Stimulated activated CD4-positive, alpha-beta T cell treated with anti-CD3 and anti-CD28 coated beads, Interleukin-2, amount 100 ng/mL, for 24 hours (primary cell): ENCODE measurements at regions not wholly inside any gene's neighbourhood (a gene's known extent, or its start where the extent isn't known, plus 50 kb on each side); places are given as distances from the start of the nearest gene placed in this dataset.
"Not testable (repeated sequence)": the region's sequence is repeated elsewhere in the genome, so short reads cannot be mapped to it uniquely, and the experiment has no call there.

Experiments used
- DNase-seq, 2 donors: peaks; one replicate each; pipeline ENCODE4 v3.0.0-alpha.2; 2020

GRCh38 chr5:57721226-57721625 is 238.6 kb upstream of the ACTBL2 start:
- DNase-seq = no peak

DNA sequence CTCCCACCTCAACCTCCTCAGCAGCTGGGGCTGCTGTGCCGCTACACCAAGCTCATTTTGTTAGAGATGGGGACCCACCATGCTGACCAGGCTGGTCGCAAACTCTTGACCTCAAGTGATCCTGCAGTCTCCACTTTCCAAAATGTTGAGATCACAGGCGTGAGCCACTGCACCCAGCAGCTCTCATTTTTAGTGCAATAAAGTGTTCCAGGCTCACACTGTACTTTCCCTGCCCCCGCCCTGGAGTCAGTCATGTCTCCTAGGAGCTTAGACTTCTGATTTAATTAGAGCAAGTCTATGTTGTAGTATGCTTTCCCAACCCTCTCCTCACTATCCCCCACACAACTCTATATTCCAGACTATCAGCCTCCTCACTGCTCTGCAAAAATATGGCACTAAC is 238.0 kb upstream of the ACTBL2 start:
- DNase-seq = no peak

- no peak for DNase-seq
Observed at GRCh38 chr5:57719216-57719615, 236.6 kb upstream of the ACTBL2 start.

- no peak for DNase-seq
Observed at GRCh38 chr5:57718155-57718554, 235.5 kb upstream of the ACTBL2 start.

DNA sequence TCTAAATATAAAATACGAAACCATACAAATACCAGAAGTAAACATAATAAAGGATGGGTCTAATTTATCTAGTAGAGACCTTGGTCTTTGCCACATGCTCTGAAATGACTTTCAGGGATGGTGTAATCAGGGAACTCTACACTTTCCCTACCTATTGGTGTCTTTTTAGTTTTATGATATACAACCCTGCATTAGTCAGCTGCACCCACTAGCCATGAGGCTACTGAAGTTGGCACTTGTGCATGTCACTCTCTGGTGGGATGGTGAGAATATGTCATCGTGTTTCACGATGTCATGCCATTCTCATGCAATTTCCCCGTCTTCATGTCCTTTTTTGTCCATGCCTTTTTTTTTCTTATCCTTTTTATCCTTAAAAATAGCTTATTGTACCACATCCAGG is 234.9 kb upstream of the ACTBL2 start:
- DNase-seq = no peak

GRCh38 chr5:57716661-57717060 is 234.1 kb upstream of the ACTBL2 start:
- no peak for DNase-seq

GRCh38 chr5:57715296-57715695 is 232.7 kb upstream of the ACTBL2 start:
- DNase-seq = no peak

- not testable (repeated sequence) for DNase-seq
Observed at GRCh38 chr5:57713535-57713934, 230.9 kb upstream of the ACTBL2 start.

DNA sequence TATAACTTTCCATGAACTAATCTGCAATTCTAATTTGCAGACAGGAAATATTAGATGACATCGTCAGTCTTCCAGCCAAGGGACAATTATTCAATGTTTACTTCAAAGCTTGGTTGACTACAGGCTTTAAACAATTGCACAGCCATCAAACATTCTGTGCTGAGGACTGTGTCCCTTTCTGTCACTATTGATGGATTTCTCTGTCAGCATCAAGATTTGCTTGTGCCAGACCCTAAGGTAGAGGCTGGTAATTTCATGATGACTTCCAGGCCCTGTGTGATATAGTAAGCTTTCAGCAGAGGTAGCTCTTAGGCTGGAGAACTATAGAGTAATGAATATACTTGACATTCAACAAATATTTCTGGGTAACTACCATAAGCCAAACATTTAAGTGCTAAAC is 229.3 kb upstream of the ACTBL2 start:
- DNase-seq = no peak

DNA sequence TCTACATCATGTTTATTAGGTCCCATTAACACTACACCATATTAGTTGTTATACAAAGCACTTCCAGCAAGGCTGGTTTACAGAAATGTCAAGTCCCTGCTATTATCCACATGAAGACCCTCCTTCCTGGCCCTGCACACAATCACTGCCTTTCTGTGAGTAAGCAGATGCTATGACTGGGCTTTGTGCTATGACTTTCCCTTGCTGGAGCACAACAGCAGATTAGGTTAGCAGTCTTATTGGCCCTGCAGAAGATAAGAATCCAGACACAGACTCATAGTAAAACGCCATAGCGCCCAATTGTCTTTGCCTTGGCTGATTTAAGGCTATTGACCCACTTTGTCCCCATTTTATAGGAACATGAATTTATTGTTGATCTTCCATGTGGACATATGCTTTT is 228.9 kb upstream of the ACTBL2 start:
- no peak for DNase-seq

DNA sequence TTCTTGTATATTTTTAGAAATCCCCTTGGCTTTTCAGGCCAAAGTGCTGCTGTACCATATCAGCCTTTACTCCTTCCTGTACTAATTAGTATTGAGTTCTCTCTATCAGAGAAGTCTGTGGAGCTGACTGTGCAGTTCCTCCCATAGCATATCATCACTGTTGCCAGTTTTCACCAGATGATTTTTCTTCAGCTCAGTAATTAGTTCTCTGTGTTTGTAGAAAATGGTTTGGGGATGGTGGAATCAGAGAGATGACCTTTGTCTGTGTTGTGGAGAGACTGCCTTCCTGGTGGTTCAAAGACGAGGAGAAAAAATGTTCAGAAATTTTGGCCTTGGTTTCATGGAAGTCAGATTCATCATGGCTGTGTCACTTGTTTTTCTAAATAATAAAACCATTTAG is 227.5 kb upstream of the ACTBL2 start:
- DNase-seq = no peak

DNA sequence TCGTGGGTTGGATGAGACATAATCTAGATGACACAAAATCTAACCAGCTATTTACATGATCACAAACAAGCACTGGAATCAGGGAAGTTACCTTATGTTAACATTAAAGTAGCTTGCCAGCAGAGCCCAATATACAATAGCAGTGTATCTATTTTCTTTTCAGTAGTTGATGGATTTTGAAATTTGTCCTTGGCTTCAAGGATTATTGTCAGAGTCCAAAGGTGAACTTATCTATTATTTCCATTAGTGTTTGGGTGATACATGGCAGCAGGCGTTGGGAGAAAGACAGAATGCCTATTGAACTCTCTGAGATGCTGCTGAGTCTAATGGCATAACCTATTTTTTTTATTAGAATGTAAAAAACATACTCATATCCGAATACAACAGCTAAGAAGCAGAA is 223.2 kb upstream of the ACTBL2 start:
- no peak for DNase-seq

GRCh38 chr5:57703721-57704120 is 221.1 kb upstream of the ACTBL2 start:
- no peak for DNase-seq

DNA sequence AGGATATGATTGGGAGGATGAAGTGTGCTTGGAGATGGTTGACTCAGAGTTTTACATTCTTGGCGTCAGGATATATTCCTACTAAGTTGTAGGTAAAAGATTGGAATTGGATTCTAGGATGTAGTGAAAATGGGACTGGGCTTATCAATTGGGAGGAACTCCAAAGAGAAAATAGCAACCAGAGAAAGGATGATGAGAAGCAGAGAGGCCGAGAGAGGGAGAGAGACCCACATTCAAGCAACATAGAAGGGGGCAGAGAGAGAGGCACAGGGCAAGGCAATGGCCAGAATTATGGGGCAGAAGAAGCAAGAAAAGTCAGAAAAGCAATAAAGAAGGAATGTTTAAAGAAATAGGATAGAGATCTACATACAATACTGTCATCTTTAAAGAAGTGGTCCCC is 217.9 kb upstream of the ACTBL2 start:
- DNase-seq = no peak

DNA sequence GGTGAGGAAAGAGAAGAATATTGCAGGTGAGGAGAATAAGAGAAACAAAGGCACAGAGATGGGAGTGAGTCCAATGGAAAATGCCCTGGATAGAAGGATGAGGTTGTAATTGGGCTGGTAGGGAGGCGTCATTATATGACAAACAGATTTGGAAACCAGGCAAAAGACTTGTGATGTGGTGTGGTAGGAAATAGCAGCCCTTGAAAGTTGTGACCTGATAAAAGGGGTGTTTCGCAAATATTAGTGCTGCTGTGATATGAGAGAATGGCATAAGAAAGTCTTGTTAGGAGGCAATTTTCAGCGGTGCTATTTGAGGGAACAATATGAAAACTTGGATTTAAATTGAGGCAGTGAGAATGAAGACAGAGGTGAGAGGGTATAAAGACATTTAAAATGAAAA is 217.5 kb upstream of the ACTBL2 start:
- no peak for DNase-seq

DNA sequence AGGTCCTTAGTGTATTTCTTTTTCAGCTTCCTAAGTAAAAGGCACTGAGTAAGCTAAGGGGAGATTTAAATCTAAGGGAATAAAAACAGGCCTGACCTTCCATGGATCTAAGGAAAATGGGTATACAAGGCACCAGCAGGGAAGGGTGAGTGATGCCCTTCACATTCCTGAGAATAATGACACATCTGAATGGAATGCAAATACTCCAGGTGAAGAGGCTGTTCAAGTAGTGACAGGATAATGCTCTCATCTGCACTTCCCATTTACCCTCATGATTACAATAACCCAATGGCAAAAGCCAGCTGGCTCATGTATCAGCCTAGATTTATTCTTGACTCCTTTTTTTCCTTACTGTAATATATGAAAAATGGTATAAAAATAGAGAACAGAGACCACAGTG is 216.2 kb upstream of the ACTBL2 start:
- DNase-seq = no peak

DNA sequence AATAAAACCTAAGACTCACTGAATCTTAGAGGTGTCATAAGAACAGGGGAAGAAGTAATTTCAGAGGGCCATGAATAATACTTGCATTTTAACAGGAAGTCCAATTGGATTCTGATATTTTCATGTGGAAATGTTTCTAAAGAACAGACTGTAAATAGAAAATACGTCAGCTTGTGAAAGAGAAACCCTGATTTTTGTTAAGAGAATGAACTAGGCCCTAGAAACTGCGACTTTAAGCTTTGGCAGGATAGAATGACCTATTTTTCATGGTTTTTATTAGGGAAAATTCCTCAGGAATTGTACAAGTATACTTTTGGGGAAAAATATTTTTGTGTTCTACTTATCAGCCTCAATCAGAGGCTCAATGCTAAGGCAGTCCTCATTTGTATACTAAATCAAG is 215.5 kb upstream of the ACTBL2 start:
- DNase-seq = no peak

DNA sequence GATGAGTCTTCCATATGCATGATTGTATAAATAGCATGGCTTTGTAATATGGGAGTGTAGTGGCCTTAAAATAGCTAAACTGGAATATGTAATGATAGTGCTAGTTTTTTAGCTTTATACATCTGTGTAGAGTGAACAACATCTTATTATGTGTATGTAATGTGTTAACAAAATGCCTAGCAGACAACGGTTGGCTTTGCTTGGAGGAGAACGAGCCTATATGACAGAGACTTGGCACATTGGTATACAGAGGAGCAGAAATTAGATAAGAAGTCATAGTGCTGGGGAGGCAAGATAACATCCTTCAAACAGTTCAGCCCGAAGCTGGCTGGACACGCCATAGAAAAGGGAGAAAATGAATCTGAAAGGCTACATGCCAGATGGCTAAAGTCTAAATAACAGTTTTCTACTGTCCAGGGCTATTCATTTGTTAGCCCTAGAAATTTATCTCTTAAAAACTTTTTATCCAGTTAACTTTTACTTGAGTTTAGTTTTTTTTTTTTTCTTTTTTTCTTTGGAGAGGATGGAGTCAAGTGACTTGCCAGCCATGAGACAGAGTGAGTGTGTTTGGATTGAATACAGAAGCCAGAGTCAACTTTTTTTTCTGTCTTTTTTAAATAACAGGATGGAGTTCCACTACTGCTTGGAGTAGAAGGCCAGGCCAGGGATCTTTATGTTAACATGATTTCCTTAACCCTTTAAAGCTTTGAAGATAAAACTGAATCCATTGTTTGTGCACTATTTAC is 214.4 kb upstream of the ACTBL2 start:
- DNase-seq = no peak

- DNase-seq = no peak
Observed at GRCh38 chr5:57696389-57696769, 213.8 kb upstream of the ACTBL2 start.

- no peak for DNase-seq
Observed at GRCh38 chr5:57695706-57696388, 213.2 kb upstream of the ACTBL2 start.

GRCh38 chr5:57695179-57695578 is 212.6 kb upstream of the ACTBL2 start:
- no peak for DNase-seq

- DNase-seq = no peak
Observed at GRCh38 chr5:57693488-57694305, 211.1 kb upstream of the ACTBL2 start.

DNA sequence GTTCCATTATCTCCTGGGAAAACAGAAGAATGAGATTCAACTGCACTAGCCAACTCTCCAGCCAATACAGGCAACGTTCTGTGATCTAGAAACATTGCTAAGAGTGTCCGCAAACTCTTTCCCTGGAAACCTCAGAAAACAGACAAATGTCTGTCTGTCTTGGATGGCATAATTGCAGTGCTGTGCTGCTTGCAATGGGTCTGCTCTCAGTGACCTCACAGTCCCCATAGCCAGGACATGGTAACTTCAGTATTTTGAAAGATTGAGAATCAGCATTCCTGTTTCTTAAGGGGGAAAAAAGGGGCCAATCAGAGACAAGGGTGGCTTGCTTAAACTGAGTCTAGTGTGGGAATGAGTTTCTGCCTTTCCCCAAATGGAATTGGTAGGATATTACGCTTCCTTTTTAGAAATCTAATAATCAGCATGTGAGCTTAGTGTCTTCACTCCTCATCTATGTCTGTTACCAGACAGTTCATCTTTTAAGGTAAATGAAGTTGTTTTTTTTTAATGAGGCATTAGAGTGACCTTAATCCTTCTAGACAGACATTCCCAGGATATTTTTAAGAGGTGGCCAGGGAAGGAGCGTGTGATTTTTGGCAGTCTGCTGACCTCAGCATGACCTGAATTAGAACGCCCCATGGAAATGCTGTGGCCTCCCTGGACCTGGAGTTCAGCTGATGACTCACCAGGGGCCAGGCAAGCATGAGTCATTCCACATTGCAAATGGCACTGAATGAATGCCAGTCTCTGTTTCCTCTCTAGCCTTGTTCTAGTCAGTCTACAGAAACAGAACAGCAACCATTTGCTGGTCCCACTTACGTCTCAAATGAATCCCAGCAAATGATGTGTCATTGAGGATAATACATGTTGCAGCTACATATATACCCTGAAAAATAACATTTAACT is 210.2 kb upstream of the ACTBL2 start:
- DNase-seq = peak in 1 of 2 donors; percentile 14
